ENCODE measurements at regions not wholly inside any gene's neighbourhood (a gene's known extent, or its start where the extent isn't known, plus 50 kb on each side); places are given as distances from the start of the nearest gene placed in this dataset.

DNA sequence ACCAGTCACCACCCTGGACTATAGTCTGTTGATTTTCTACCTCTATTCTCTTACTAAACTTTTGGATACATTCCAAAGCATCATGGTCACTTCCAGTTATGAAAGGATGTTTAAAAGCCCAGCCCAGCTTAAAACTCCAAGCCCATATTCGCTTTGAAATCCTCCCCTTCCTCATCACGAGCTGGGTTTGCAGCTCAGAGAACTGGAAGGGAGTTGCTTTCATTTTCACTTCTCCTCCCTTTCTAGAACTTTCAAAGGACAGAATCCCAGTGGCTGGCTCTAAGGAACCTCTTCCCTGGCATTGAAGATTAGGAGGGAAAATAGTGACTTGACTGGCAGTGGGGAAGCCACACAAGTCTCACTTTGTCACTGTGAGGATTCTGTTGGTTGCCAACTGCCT lies 100.1 kb upstream of the DYNLRB2 start:
- Histone ChIP-seq H3K27me3 (ENCODE audit: control insufficient read depth in 1 of 2, insufficient read depth in 2 of 2, low read length in 2 of 2) (no peaks in the 10 kb centered on the region), H3K36me3 (ENCODE audit: insufficient read depth, low read length) (no peaks in the 10 kb centered on the region), H3K4me1 (ENCODE audit: insufficient read depth, low read length) (peaks cover 5% of the 10 kb centered on the region), H3K27ac (ENCODE audit: low read depth in 1 of 2, low read length in 2 of 2) (no peak overlapping the region), H3K9me3 (ENCODE audit: control insufficient read depth in 1 of 2, insufficient read depth in 1 of 2, low read length in 2 of 2) (no peaks in the 10 kb centered on the region), H3K4me3 (ENCODE audit: low read length) (no peak overlapping the region)
- Mint-ChIP-seq H3K4me1 (ENCODE audit: low read depth) (no peaks in the 10 kb centered on the region), H3K27ac (no peak overlapping the region), H3K36me3 (ENCODE audit: low read depth) (no peaks in the 10 kb centered on the region), H3K27me3 (peaks cover 19% of the 10 kb centered on the region), H3K4me3 (no peak overlapping the region), H3K9me3 (no peaks in the 10 kb centered on the region)
- ATAC-seq (ENCODE audit: poor library complexity) = no peak
- POLR2A ChIA-PET = no interaction called here
- CTCF ChIA-PET = no interaction called here
- TF ChIP-seq CTCF (IDR thresholded peaks at IDR 0.05) = no peak
- DNase-seq = no peak
- intact Hi-C loops (cut with DNase I, micrococcal nuclease) = no loop called here

DNA sequence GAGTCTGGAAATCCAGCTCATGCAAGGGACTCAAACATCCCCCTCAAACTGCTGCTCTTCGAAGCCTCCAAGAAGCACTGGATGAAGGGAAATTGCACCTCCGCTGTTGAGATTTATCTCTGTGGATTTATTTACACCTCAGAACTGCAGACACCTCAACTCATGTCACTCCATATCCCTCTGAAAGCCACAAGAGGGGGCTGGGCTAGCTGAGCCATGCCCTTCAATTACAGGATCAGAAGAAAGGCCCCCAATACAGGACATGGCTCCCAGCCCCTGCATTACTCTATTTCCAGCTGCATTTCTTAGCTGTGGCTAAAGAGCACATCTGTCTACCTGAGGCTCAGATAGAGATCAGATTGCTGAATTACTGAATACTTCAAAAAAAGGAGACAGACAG lies 103.1 kb upstream of the DYNLRB2 start:
- Mint-ChIP-seq H3K36me3 (ENCODE audit: low read depth) (no peaks in the 10 kb centered on the region), H3K4me1 (ENCODE audit: low read depth) (no peaks in the 10 kb centered on the region), H3K9me3 (peaks cover 3% of the 10 kb centered on the region), H3K27me3 (peaks cover 27% of the 10 kb centered on the region), H3K27ac (no peak overlapping the region), H3K4me3 (no peak overlapping the region)
- intact Hi-C loops (cut with DNase I, micrococcal nuclease) = no loop called here
- no peaks in the 10 kb centered on the region for H3K27me3 ChIP-seq (ENCODE audit: control insufficient read depth in 1 of 2, insufficient read depth in 2 of 2, low read length in 2 of 2)
- no peak for ATAC-seq (ENCODE audit: poor library complexity)
- POLR2A ChIA-PET = no interaction called here
- TF ChIP-seq CTCF (IDR thresholded peaks at IDR 0.05) = no peak
- no peaks in the 10 kb centered on the region for H3K36me3 ChIP-seq (ENCODE audit: insufficient read depth, low read length)
- no peak overlapping the region for H3K4me3 ChIP-seq (ENCODE audit: low read length)
- DNase-seq = no peak
- CTCF ChIA-PET = no interaction called here
- peaks cover 5% of the 10 kb centered on the region for H3K4me1 ChIP-seq (ENCODE audit: insufficient read depth, low read length)
- no peaks in the 10 kb centered on the region for H3K9me3 ChIP-seq (ENCODE audit: control insufficient read depth in 1 of 2, insufficient read depth in 1 of 2, low read length in 2 of 2)
- H3K27ac ChIP-seq (ENCODE audit: low read depth in 1 of 2, low read length in 2 of 2) = no peak overlapping the region

- intact Hi-C loops (cut with DNase I, micrococcal nuclease) = no loop called here
- no peaks in the 10 kb centered on the region for H3K36me3 Mint-ChIP-seq (ENCODE audit: low read depth)
- Histone ChIP-seq H3K27ac (ENCODE audit: low read depth in 1 of 2, low read length in 2 of 2) (no peak overlapping the region), H3K9me3 (ENCODE audit: control insufficient read depth in 1 of 2, insufficient read depth in 1 of 2, low read length in 2 of 2) (no peaks in the 10 kb centered on the region), H3K4me3 (ENCODE audit: low read length) (no peak overlapping the region), H3K36me3 (ENCODE audit: insufficient read depth, low read length) (no peaks in the 10 kb centered on the region), H3K4me1 (ENCODE audit: insufficient read depth, low read length) (peaks cover 5% of the 10 kb centered on the region), H3K27me3 (ENCODE audit: control insufficient read depth in 1 of 2, insufficient read depth in 2 of 2, low read length in 2 of 2) (peaks cover 0 to 5% of the 10 kb centered on the region in 2 experiments)
- POLR2A ChIA-PET = no interaction called here
- CTCF ChIA-PET = interaction anchor here (1.7 kb wide), 1 partner anchor 28 kb away, joined by 4 read pairs; no protein-coding TSS in a partner anchor
- no peak overlapping the region for H3K27ac Mint-ChIP-seq
- H3K4me1 Mint-ChIP-seq (ENCODE audit: low read depth) = no peaks in the 10 kb centered on the region
- no peak for TF ChIP-seq CTCF (IDR thresholded peaks at IDR 0.05)
- no peak overlapping the region for H3K4me3 Mint-ChIP-seq
- peaks cover 38% of the 10 kb centered on the region for H3K27me3 Mint-ChIP-seq
- DNase-seq = no peak
- no peak for ATAC-seq (ENCODE audit: poor library complexity)
- peaks cover 3% of the 10 kb centered on the region for H3K9me3 Mint-ChIP-seq
Observed at GRCh38 chr16:80436510-80436909, 104.3 kb upstream of the DYNLRB2 start.

Measured in CD4-positive, alpha-beta T cell (primary cell).